ENCODE measurements at regions not wholly inside any gene's neighbourhood (a gene's known extent, or its start where the extent isn't known, plus 50 kb on each side); places are given as distances from the start of the nearest gene placed in this dataset.
A peak's percentile ranks its signal among the peaks of the same experiment; 100 is the strongest.

DNA sequence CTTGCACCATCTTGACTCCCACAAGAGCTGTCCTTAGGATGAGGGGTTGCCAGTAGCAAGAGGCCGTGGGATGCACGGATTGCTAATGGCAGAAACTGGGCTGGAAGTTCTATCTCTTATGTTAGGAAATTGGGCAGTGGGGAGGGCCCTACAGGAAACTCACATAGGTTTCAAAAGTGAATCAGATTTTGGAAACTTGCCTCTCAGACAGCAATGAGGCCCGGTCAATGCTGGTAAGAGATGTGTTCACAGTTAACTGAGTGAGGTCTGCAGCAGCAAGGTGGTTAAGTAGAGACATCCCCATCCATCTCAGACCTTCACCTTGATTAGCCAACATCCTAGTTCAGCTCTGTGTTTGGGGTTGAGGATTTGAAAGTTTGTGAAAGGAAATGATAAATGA is 164.7 kb downstream of the ABCA8 start:
- Mint-ChIP-seq H3K4me3 (no peak overlapping the region), H3K9me3 (no peaks in the 10 kb centered on the region), H3K36me3 (ENCODE audit: low read depth) (no peaks in the 10 kb centered on the region), H3K27me3 (peaks cover 16% of the 10 kb centered on the region), H3K4me1 (peaks cover 7% of the 10 kb centered on the region), H3K27ac (no peak overlapping the region)
- DNase-seq (no peak), ATAC-seq (no peak)

DNA sequence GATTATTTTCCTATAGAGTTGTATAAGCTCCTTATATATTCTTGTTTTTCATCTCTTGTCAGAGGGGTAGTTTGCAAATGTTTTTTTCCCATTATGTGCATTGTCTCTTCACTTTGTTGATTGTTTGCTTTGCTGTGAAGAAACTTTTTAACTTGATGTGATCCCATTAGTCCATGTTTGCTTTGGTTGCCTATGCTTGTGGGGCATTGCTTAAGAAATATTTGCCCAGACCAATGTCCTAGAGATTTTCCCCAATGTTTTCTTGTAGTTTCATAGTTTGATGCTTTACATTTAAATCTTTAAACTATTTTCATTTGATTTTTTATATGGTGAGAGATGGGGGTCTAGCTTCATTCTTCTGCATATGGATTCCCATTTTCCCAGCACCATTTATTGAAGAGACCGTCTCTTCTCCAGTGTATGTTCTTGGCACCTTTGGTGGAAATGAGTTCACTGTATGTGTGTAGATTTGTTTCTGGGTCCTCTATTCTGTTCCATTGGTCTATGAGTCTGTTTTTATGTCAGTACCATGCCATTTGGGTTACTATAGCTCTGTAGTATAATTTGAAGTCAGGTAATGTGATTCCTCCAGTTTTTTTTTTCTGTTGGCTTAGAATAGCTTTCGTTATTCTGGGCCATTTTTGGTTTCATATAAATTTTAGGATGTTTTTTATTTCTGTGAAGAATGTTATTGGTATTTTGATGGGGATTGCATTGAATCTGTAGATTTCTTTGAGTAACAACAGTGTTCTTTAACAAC is 165.8 kb downstream of the ABCA8 start:
- Mint-ChIP-seq H3K9me3 (no peaks in the 10 kb centered on the region), H3K27ac (no peak overlapping the region), H3K36me3 (ENCODE audit: low read depth) (no peaks in the 10 kb centered on the region), H3K4me1 (no peaks in the 10 kb centered on the region), H3K27me3 (peaks cover 22% of the 10 kb centered on the region), H3K4me3 (no peak overlapping the region)
- DNase-seq (no peak), ATAC-seq (no peak)

DNA sequence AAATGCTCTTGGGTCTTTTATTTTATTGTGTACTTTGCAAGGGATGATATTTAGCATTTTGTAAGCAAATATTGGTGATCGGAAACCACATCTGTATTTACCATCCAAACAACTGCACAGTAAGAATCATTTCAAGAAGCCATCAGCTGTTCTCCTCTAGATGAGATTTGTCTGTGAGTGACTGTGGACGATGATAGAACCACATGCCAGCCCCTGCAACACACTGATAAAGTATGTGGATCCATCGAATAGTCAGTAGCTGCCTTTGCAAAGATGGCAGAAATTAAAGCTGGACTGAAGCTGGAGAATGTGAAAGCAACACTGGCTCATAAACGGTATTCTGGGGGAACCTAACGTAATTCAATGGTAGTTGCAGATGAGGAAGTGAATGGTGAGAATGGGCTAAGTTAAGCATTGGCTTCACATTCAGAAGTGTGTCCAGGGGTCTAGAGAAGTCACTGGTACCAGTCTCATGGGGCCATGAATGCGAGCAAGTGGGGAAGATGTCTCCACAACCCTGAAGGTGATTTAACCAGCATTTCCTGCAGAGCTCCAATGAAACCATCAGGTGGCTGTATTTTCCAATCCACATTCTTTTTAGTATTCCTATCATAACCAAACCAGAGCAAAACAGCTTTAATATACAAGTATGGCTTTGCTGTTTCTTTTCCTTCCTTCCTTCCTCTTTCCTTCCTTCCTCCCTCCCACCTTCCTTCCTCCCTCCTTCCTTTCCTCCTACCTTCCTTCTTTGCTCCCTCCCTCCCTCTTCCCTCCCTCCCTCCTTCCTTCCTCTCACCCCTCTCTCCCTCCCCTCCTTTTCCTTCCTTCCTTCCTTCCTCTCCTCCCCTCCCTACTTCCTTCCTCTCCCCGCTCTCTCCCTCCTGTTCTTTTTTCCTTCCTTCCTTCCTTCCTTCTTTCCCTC is 169.4 kb downstream of the ABCA8 start:
- H3K9me3 Mint-ChIP-seq = no peaks in the 10 kb centered on the region

DNA sequence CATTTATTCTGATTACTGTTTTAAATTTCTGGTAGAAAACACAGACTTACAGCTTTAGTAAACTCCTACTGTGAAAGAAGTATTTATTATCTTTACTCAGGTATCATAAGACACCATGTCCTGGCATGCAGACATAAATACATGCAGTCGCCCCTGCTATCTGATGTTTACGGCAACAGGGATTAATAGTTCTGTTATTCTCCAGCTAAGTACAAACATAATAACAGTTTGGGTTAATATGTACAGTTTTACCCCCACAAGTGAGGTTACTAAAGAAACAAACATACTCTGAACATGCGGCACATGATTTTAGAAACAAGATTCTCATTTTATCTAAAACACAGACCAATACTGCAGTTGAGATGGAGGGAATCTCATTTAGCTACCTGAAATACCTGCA is 170.8 kb downstream of the ABCA8 start:
- Mint-ChIP-seq H3K9me3 (no peaks in the 10 kb centered on the region), H3K36me3 (ENCODE audit: low read depth) (no peaks in the 10 kb centered on the region), H3K4me1 (no peaks in the 10 kb centered on the region), H3K27ac (no peak overlapping the region), H3K27me3 (peaks cover 24% of the 10 kb centered on the region), H3K4me3 (no peak overlapping the region)
- no peak for ATAC-seq
- no peak for DNase-seq

More for the DNA sequence above, 169.4 kb downstream of the ABCA8 start:
- no peak for DNase-seq
- H3K4me1 Mint-ChIP-seq = no peaks in the 10 kb centered on the region
- no peak overlapping the region for H3K27ac Mint-ChIP-seq
- H3K4me3 Mint-ChIP-seq = no peak overlapping the region
- no peak for ATAC-seq
- H3K36me3 Mint-ChIP-seq (ENCODE audit: low read depth) = no peaks in the 10 kb centered on the region
- peaks cover 29% of the 10 kb centered on the region for H3K27me3 Mint-ChIP-seq

DNA sequence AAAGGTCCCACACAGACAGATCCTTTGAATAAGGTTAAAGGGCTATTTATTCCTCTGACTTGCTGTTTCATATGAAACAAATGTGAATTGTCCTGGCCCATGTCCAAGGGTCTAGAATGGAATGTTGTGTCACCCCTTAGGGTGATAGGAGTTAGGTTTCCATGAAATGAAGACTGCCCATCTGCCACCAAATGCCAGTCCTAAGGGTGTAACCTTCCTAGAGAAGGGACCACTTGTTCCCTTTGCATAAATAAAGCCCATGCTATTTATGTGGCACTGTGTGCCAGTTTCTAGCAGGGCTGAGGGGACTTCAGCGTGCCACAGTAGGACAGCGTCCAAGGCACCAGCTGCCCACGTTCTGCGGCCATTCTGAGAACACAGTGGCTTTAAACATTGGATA is 171.3 kb downstream of the ABCA8 start:
- H3K9me3 Mint-ChIP-seq = no peaks in the 10 kb centered on the region
- peaks cover 24% of the 10 kb centered on the region for H3K27me3 Mint-ChIP-seq
- H3K27ac Mint-ChIP-seq = no peak overlapping the region
- no peaks in the 10 kb centered on the region for H3K36me3 Mint-ChIP-seq (ENCODE audit: low read depth)
- no peak overlapping the region for H3K4me3 Mint-ChIP-seq
- no peak for ATAC-seq
- no peak for DNase-seq
- H3K4me1 Mint-ChIP-seq = no peaks in the 10 kb centered on the region

DNA sequence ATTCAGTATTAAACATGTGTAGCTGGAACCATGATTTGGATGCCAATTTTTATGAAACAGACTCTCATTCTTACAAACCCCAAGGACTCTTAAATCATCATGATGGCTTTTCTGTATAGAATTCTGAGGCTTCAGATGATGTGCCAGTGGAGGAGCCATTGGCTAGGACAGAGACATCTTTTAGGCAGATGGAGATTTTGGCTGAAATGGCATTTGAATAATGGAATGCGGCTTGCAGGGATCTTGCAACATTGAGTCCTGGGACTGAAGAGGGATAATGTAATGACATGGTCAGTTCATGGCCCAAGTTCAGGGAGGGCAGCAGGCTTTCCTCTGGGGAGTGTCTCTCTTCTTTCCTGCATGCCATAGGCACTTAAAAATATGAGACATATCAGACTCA is 172.4 kb downstream of the ABCA8 start:
- Mint-ChIP-seq H3K27me3 (peaks cover 24% of the 10 kb centered on the region), H3K36me3 (ENCODE audit: low read depth) (no peaks in the 10 kb centered on the region), H3K27ac (no peak overlapping the region), H3K4me1 (no peaks in the 10 kb centered on the region), H3K9me3 (no peaks in the 10 kb centered on the region), H3K4me3 (no peak overlapping the region)
- ATAC-seq = no peak
- DNase-seq = no peak

DNA sequence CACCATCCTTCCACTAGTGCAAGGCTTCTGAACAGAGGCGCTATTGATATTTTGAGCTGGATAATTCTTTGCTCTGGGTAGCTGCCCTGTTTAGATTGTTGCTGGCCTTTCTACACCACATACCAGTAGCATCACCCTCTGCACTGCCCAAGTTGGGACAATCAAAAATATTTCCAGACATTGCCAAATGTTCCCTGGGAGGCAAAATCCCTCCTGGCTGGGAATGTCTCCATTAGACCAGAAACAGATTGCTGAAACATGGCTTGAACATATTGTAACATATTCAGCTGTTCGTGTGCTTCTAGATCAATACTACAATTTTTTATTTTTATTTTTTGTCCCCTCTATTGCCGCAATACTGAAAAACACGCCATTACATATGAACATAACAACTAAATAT is 174.6 kb downstream of the ABCA8 start:
- no peaks in the 10 kb centered on the region for H3K9me3 Mint-ChIP-seq
- DNase-seq (no peak), ATAC-seq (no peak)
- peaks cover 14% of the 10 kb centered on the region for H3K27me3 Mint-ChIP-seq
- no peaks in the 10 kb centered on the region for H3K36me3 Mint-ChIP-seq (ENCODE audit: low read depth)
- H3K4me1 Mint-ChIP-seq = no peaks in the 10 kb centered on the region
- no peak overlapping the region for H3K27ac Mint-ChIP-seq
- no peak overlapping the region for H3K4me3 Mint-ChIP-seq

DNA sequence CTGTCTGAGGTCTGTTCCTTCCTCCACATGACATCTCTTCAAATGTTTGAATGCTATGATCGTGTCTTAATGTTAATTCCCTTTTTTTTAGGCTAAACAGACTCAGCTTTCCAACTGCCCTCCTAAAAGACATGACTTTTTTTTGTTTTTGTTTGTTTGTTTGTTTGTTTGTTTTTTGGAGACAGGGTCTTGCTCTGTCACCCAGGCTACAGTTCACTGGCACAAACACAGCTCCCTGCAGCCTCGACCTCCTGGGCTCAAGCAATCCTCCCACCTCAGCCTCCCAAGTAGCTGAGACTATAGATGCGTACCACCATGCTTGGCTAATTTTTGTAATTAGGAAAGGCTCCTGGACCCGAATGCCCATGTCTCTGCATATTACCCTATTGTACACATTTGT is 176.5 kb downstream of the ABCA8 start:
- DNase-seq (no peak), ATAC-seq (no peak)
- no peaks in the 10 kb centered on the region for H3K36me3 Mint-ChIP-seq (ENCODE audit: low read depth)
- H3K9me3 Mint-ChIP-seq = no peaks in the 10 kb centered on the region
- H3K27me3 Mint-ChIP-seq = peaks cover 5% of the 10 kb centered on the region
- H3K4me3 Mint-ChIP-seq = no peak overlapping the region
- peaks cover 4% of the 10 kb centered on the region for H3K4me1 Mint-ChIP-seq
- no peak overlapping the region for H3K27ac Mint-ChIP-seq

DNA sequence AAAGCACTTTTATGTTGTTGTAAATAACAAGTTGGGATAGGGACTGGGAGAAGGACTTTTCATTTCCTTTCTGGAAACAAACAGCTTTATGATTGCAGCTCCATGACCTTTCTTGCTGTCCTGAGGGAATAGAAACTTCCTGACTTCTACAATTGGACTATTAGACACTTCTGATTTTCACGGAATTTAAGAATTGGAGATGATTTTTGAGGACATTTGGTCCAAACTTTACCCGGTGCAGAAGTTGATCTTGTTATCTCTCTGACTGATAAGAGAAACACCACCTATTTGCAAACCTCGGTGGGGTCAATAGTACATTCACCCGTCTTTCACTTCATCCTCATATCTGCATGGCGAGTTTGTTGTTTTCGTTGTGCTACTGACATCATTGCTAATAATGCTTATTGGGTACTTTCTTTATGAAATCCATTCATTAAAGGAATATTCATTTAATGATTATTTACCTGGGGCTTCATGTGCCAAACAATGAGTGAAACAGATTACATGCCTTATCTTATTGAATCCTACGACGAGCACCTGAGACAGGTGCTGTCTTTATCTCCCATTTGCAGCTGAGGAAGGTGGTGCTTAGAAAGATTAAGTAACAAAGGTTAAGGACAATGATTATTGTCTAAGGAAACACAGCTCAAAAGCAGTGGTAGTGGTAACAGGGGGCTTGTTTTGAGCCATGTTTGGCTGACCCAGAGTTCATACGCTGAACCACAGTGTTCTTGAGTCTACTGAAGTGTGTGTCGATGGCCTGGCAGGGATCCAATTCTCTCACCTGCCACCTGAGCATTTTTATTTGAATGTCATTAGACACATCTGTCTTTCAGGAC is 176.9 kb upstream of the FAM20A start:
- peaks cover 4% of the 10 kb centered on the region for H3K4me1 Mint-ChIP-seq
- DNase-seq = no peak
- H3K27ac Mint-ChIP-seq = no peak overlapping the region
- no peak for ATAC-seq
- H3K4me3 Mint-ChIP-seq = no peak overlapping the region
- H3K9me3 Mint-ChIP-seq = no peaks in the 10 kb centered on the region
- H3K36me3 Mint-ChIP-seq (ENCODE audit: low read depth) = no peaks in the 10 kb centered on the region
- peaks cover 5% of the 10 kb centered on the region for H3K27me3 Mint-ChIP-seq

DNA sequence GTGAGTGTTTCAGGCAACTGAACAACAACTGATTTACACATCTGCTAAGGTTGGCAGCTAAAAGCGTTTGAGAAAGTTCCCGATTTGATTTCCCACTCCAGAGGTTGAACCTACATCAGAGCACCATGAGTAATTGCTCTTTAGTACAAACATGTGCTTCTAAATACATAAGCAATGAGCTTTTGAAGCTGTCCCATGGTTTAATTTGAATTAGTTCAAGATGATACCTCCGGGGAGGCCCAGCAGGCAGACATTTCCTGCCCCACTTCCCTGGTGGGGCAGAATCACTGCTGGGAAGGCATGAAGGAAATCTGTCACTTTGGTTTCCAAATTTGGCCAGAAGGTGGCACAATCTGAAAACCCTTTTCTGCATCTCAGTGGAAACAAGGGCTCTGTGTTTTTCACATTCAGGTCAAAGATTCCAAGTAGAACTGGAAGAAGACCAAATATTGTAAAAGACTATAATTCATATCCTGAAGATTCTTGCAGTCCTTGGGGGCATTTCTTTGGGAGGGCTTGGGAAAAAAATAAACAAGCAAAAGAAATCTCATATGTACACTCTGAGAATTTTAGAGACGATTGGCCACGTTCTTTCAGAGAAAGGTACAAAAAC is 176.2 kb upstream of the FAM20A start:
- Mint-ChIP-seq H3K36me3 (ENCODE audit: low read depth) (no peaks in the 10 kb centered on the region), H3K4me3 (no peak overlapping the region), H3K4me1 (peaks cover 4% of the 10 kb centered on the region), H3K9me3 (no peaks in the 10 kb centered on the region), H3K27ac (no peak overlapping the region), H3K27me3 (no peaks in the 10 kb centered on the region)
- ATAC-seq (no peak), DNase-seq (peak; percentile 7)

DNA sequence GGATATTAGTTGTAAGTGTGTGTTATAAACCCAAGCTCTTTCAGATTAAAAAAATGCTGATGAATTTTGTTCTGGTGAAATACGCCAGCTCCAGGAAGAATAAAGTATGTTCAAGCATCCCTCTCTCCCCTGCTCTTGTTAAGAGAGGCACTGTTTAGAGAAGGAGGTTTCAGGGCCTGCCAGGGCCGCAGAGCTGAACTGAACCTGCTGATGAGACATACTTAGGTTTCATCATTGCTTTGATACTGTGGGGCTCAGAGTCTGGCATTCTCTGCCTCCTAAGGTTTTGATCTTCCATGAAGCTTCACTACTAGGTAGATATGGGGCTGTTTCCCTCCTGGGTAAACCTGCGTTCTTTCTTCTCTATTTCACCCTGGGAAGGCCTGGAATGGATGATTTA is 175.3 kb upstream of the FAM20A start:
- H3K27ac Mint-ChIP-seq = no peak overlapping the region
- no peaks in the 10 kb centered on the region for H3K9me3 Mint-ChIP-seq
- H3K36me3 Mint-ChIP-seq (ENCODE audit: low read depth) = no peaks in the 10 kb centered on the region
- H3K27me3 Mint-ChIP-seq = no peaks in the 10 kb centered on the region
- ATAC-seq (no peak), DNase-seq (no peak)
- H3K4me1 Mint-ChIP-seq = peaks cover 6% of the 10 kb centered on the region
- no peak overlapping the region for H3K4me3 Mint-ChIP-seq

DNA sequence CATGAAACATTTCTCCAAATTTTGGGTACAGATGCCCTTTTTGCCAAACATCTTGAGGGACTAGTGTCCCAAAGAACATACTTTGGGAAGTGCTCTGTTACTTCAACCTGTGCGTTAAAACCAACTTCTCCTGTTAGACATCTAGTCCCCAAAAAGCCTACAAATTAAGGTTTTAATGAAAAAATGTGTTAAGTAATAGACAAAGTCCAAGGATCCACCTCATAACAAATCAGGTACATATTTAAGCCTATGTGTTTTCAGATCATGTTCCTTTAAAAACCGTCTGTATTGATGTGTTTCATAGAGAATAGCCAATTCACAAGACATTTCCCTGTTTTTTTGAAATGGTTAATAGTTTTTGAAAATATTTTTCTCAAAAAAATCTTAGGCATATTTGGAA is 174.8 kb upstream of the FAM20A start:
- Mint-ChIP-seq H3K4me3 (no peak overlapping the region), H3K4me1 (peaks cover 6% of the 10 kb centered on the region), H3K9me3 (no peaks in the 10 kb centered on the region), H3K36me3 (ENCODE audit: low read depth) (no peaks in the 10 kb centered on the region), H3K27ac (no peak overlapping the region), H3K27me3 (no peaks in the 10 kb centered on the region)
- no peak for DNase-seq
- ATAC-seq = no peak

DNA sequence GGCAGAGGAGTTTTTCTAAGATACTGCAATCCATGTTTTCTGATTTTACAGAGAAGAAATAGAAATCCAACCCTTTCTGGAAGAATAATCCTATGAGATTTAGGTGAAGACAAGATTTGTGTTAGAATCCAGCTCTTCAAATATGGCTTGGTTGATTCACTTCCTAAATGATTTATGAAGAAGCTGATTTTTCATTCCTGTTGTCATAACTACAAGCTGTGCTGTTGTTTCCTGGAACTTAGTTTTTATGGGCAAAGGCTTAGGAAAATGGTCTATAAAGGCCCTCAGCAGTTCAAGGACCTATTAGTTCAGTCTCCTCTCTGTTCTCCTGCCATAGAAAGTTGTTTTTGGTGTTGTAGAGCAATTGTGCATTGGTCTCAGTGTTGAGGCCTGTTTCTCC is 174.2 kb upstream of the FAM20A start:
- H3K36me3 Mint-ChIP-seq (ENCODE audit: low read depth) = no peaks in the 10 kb centered on the region
- H3K27me3 Mint-ChIP-seq = no peaks in the 10 kb centered on the region
- DNase-seq (no peak), ATAC-seq (no peak)
- H3K4me1 Mint-ChIP-seq = peaks cover 6% of the 10 kb centered on the region
- H3K4me3 Mint-ChIP-seq = no peak overlapping the region
- H3K9me3 Mint-ChIP-seq = no peaks in the 10 kb centered on the region
- no peak overlapping the region for H3K27ac Mint-ChIP-seq

DNA sequence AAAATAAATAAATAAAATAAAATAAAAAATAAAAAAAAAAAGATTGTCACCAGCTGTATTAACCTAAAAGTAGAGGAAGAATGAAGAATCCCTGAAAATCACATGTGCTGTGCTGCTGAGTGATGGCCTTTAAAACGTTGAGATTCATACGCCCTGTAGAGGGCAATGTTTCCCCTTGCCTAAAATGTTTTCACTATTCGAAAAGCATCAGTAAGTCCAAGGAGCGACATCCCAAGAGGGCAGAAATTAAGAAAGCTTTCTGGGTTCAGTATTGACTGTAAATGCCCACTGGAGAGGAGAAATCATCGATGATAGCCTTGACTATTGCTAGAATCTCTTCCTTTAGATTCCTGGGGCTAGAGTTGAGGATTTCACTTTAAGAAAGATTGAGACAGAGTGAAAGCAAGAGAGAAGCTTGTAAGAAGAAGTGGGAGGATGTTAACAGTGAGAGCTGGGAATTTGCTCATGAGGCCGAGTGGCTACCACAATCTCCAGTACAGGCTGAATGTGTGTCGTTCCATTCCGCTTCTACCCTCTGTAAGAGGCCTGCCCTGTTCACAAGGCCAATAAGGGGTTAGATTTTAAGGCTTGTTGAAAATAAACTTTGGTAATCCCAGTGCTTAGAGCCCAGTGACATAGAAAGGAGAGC is 170.8 kb upstream of the FAM20A start:
- no peak for DNase-seq
- no peak for ATAC-seq
- no peaks in the 10 kb centered on the region for H3K36me3 Mint-ChIP-seq (ENCODE audit: low read depth)
- H3K27me3 Mint-ChIP-seq = peaks cover 1% of the 10 kb centered on the region
- peaks cover 6% of the 10 kb centered on the region for H3K4me1 Mint-ChIP-seq
- no peak overlapping the region for H3K4me3 Mint-ChIP-seq
- no peak overlapping the region for H3K27ac Mint-ChIP-seq
- H3K9me3 Mint-ChIP-seq = no peaks in the 10 kb centered on the region
